ENCODE measurements at regions not wholly inside any gene's neighbourhood (a gene's known extent, or its start where the extent isn't known, plus 50 kb on each side); places are given as distances from the start of the nearest gene placed in this dataset.

DNA sequence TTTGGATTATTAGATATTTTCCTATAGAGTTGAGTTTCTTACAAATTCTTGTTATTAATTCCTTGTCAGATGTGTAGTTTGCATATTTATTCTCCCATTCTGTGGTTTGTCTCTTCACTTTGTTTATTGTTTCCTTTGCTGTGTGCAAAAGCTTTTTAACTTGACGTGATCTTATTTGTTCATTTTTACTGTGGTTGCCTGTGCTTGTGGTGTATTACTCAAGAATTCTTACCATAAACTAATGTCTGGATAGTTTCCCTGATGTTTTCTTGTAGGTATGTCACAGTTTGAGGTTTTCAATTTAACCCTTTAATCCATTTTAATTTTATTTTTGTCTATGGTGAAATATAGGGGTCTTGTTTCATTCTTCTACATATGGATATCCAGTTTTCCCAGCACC is 72.1 kb upstream of the LHX8 start:
- no peak for ATAC-seq (ENCODE audit: low FRiP score)
- TF ChIP-seq, protein P1, sequence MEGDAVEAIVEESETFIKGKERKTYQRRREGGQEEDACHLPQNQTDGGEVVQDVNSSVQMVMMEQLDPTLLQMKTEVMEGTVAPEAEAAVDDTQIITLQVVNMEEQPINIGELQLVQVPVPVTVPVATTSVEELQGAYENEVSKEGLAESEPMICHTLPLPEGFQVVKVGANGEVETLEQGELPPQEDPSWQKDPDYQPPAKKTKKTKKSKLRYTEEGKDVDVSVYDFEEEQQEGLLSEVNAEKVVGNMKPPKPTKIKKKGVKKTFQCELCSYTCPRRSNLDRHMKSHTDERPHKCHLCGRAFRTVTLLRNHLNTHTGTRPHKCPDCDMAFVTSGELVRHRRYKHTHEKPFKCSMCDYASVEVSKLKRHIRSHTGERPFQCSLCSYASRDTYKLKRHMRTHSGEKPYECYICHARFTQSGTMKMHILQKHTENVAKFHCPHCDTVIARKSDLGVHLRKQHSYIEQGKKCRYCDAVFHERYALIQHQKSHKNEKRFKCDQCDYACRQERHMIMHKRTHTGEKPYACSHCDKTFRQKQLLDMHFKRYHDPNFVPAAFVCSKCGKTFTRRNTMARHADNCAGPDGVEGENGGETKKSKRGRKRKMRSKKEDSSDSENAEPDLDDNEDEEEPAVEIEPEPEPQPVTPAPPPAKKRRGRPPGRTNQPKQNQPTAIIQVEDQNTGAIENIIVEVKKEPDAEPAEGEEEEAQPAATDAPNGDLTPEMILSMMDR (IDR thresholded peaks at IDR 0.05) = no peak

DNA sequence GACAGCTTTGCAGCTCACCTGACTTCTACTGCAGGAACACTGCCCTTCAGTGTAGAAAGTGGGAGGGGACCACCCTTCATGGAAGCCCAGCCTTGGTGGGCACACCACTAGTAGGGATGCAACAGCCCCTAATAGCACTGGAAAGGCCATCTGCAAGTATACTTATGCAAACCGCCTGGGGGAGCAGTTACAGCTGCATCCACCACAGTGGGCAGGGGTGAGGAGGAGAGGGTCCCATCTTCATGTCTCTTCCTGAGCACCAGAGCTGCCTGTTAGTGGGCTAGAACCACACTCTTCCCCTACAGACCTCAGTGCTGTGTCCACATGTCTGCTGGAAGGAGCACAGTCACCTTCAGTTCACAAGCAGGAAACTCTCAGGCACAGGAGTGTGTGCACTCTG is 66.2 kb upstream of the LHX8 start:
- no peak for ATAC-seq (ENCODE audit: low FRiP score)
- TF ChIP-seq, protein P1 (IDR thresholded peaks at IDR 0.05) = no peak

More for the DNA sequence above, 72.1 kb upstream of the LHX8 start:
- no peak for DNase-seq (ENCODE audit: low spot score)

DNA sequence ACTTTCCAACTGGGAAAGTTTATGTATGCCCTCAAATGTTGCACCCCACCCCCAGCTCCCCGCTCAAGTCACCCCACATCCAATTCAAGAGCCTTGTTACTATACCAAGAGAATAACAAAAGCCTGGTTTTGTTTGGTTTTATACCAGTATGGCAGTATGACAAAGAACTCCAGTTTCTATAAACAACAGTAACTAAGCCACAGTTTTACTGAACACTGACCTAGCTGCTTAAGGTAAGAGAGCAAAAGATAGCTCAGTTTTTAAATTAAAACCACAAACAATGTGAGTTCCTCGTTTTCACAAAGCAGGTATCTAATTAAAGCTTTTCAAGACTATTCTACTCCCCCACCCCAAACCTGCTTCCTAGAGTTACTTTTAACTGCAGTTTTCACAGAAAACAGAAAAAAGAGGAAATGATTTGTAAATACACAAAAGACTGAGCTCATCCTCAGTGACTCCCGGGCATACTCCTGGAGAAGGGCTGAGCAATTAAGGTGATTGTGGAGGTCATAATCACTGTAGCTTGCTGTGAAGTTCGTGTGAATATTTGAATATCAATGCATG is 59.3 kb upstream of the LHX8 start:
- TF ChIP-seq, protein P1 (IDR thresholded peaks at IDR 0.05) = no peak
- ATAC-seq (ENCODE audit: low FRiP score) (no peak), DNase-seq (ENCODE audit: low spot score) (no peak)

More for the DNA sequence above, 66.2 kb upstream of the LHX8 start:
- no peak for DNase-seq (ENCODE audit: low spot score)

DNA sequence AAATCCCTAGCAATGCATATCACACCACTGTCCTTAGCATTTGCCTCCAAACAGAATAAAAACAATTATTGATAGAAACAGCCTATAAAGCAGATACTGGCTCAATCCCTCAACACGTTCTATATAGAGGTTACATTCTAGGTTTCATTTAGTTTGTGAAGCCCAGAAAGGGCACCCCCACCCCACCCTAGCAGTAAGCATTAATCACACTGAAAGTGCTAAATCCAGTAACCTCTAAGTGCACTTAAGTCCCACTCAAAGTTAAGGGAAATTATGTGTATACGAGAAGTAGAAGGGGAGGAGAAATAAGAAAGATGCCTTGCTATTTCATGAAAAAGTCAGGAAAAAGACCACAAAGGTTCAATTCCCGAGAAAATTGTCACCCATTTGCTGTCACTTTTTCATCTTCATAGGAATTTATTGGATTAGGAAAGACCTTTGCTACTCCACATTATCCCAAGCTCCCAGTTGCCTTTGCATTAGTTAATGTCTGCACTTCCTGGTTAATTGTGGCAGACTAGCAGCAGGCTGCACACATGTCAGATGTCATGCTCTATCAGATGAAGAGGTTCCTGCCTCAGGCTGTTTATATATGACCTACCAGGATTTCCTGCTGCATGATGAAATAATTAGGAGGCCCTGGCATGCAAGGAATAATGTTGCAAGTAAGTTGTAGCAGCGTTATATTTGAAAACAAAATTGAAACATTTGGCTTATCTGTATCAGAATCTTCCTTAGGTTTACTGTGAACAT is 54.5 kb upstream of the LHX8 start:
- DNase-seq (ENCODE audit: low spot score) = no peak
- ATAC-seq (ENCODE audit: low FRiP score) = no peak

DNA sequence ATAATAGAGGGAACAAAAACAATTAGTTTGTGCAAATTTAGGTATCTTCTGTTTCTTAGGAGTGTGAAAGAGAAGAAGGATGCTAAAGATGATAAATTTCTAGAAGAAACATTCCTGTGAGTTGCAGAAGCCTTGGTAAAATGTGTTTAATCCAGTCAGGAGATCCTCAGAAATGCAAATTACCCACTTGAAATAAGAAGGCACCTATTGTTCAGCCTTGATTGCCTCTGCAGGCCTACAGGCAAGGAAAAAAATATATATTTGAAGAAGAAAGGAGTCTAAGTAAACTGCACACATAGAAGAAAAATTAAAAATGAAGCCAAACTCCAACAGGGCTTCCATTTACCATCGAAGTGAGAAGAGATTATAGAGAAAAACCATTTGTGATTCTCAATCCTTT is 51.0 kb upstream of the LHX8 start:
- no peak for DNase-seq (ENCODE audit: low spot score)

More for the DNA sequence above, 54.5 kb upstream of the LHX8 start:
- TF ChIP-seq, protein P1 (IDR thresholded peaks at IDR 0.05) = no peak

DNA sequence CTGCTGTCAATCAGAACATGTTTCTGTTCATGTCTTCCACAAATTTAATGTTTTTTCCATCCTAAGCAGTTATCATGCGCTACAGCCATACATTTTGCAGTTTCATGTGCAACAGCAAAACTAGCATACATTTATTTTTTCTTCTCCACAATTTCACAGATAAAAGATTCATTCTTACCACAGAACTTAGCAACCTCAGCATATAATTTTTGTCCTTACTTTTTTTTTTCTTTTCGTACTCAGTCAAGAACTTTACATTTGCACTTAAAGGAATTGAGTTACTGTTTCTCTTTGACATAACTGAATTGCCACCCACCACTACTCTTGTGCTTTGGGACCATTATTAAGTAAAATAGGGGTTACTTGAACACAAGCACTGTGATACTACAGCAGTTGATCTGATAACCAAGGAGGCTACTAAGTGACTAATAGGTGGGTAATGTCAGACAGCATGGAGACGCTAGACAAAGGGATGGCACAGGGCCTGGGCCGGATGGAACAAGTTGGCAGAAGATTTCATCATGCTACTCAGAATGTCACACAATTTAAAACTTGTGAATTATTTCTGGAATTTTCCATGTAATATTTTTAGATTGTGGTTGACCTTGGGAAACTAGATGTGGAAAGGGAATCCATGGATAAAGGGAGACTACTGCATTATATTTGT is 50.2 kb upstream of the LHX8 start:
- TF ChIP-seq, protein P1 (IDR thresholded peaks at IDR 0.05) = no peak
- DNase-seq (ENCODE audit: low spot score) (no peak), ATAC-seq (ENCODE audit: low FRiP score) (no peak)

More for the DNA sequence above, 51.0 kb upstream of the LHX8 start:
- TF ChIP-seq, protein P1 (IDR thresholded peaks at IDR 0.05) = no peak
- no peak for ATAC-seq (ENCODE audit: low FRiP score)

Measured in omental fat pad (tissue), 3 donors.